Activated CD8-positive, alpha-beta memory T cell treated with anti-CD3 and anti-CD28 coated beads, Interleukin-2, amount 50 U/mL, for 48 hours (primary cell): ENCODE measurements at regions not wholly inside any gene's neighbourhood (a gene's known extent, or its start where the extent isn't known, plus 50 kb on each side); places are given as distances from the start of the nearest gene placed in this dataset.

Experiments used
- DNase-seq: peaks from one replicate; pipeline ENCODE4 v3.0.0-alpha.2; 2020

DNA sequence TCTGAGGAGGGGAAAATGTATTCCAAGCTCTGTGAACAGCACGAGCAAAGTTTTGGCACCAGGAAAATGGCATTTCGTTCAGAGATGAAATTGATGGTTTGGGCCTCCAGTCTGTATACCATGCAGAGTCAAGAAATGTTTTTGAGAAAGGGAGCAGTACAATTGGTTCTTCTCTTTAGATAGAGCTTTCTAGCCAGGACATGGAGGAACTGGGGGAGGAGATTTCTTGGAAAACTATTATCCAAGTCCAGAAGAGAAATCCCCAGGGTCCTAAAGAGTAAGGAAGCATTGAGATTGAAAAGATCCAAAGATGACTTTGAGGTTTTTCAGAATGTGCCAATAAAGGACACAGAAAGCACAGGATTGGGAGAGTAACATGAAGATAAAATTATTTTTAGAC is 432.4 kb downstream of the TNS1 start:
- no peak for DNase-seq

DNA sequence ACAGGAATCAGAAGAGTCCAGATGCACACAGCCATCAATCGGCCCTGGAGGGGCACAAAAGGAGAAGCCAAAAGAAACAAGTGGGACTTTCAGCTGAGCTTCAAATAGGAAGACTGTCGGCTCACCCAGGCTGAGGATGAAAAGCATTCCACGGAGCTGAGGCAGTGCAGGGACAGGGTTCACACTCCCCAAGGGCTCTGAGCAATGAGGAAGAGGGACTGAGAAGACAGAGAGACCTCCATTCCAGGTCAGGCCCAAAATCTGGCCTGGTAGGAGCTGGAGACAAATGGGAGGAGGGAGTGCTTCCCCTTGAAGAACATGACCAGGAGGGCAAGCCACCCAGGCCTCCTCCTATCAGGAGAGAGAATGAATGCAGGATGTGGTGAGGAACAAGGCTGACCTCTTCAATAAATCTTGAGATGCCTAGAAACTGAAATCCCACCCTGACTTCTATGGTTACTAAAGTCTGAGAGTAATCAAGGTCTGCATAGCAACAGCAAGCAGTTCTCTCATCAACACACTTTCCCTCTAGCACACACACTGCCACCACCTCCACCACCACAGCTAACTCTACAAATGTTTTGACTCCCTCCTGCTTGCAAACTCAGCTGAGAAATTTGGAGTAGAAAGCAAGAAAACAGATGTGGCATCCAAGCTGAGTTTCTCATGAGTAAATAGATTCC is 434.4 kb downstream of the TNS1 start:
- no peak for DNase-seq

DNA sequence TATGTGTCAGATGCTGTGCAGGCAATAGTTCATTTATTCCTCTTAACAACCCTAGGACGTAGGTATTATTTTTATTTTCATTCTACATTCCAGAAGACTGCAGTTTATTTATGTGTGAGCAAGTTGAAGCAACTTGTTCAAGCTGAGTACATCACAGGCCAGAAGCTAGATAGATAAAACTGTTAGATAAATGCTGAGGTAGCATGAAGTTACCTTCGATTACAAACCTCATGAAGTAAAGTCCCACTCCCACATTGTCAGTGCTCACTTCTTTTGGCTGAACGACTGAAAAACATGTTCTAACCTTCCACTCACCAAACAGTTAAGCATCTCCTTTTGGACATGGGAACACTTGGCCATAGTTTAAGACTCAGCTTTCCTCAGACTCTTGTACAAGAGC is 439.2 kb downstream of the TNS1 start:
- no peak for DNase-seq

DNA sequence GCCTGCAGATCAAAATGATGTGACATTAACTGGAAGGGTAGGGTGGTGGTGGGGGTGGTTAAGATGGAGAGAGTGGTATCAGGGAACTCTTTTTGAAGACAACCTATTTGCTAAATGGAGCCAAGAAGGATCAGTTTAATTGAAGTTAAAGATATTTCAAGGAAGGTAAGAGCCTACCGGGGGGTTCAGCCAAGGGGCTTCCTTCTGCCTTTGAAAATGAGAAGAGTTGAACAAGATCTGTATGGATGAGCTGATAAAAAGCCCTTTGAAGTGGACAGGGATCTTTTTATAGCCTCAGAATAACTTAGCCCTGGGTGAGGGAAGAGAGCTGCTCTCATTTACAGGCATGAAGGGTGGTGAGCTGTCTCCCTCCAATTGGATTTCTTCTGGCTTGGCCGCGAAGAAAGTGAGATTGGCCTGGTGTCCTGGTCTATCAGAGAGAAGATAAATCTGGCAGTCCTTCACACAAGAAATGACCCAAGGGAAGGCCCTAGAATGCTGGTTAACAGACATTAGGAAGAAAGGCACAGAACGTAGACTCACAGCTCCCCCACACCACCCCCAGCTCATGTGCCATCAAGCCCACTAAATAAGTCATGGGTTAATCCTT is 439.8 kb downstream of the TNS1 start:
- no peak for DNase-seq

DNA sequence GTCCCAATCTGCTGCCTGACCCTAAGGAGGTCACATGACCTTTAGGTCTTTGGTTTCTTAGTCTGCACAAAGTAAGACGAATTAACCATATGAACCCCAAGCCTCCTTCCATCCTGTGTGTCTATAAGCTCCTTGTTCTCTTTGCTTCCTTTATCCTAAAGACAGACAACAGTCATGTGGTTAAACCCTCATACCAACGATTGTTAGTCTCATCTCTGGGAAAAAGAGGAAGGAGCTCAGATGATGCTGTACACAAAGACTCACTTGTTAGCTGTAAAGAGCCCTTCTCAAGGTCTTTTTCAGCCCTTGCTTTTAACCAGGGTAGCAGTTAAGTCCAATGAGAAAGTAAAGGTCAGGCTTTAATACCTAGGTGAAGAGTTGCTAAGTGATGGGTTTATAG is 443.7 kb downstream of the TNS1 start:
- DNase-seq = no peak

DNA sequence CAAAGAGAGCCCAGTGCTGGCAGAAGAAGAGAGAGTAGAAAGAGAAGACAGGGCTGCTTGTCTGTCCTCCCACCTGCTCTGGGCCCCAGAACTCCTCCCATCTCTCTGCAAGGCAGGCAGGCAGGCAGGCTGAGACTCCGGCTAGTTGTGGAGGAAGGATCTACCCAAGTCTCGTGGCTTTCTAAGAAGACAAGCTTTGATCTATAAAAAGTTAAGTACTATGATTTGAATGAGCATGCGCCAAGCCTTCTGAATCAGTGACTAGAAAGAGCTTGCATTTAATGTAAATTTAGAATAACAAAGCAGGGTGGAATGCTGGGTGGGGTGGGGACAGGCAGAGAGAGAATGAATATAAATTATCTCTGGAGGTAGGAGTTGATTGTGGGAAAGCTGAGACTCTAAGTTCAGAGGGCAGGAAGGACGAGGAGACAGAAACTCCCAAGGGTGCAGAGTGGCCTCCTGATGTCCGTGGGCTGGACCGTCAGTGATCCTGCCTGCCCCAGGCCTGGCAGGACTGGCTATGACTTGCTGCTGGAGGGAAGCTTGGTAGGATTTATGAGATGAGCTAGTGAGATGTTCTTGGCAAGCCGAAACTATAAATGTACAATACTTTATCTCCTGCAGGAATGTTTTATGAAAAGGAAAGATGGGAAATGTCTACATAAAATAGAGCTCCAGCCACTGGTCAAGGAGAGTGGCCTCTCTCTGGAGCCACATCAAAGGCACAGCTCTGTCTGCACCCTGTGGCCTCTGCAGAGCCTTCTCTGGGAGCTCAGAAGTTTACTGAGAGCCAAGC is 447.5 kb downstream of the TNS1 start:
- DNase-seq = no peak

DNA sequence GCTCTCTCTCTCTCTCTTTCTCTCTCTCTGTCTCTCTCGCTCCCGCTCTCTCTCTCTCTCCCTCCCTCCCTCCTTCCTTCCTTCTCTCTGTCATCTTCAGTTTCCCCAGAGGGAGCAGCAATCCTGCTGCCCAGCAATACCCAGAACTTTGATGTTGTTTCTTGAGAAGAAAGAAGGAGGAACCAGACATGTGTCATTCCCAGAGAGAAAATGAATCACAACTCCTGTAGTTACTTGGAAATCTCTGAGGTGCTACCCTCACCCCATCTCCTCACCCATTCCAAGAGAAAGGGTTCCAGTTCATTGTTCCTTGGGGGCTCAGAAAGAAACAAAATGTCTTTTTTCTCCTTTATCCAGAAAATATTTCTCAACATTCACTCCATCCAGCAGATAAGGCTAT is 449.1 kb downstream of the TNS1 start:
- DNase-seq = no peak

DNA sequence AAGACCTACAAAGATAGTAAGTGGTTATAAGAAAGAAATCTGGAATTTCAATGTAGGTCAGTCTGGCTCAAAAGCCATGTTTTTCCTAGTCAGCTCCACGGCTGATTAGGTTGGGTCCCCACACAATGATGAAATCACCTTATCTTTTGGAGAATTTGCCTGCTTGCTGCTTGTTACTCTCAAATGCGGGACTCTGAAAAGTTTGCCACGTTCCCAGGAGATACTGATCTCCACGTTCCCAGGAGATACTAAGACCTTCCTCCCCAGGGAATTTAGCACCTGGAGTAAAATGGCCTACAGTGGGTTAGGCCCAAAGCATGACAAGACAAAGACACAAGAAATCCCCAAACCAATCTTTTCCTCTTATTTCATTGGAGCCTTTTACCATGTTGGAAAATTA is 449.6 kb downstream of the TNS1 start:
- DNase-seq = no peak

DNA sequence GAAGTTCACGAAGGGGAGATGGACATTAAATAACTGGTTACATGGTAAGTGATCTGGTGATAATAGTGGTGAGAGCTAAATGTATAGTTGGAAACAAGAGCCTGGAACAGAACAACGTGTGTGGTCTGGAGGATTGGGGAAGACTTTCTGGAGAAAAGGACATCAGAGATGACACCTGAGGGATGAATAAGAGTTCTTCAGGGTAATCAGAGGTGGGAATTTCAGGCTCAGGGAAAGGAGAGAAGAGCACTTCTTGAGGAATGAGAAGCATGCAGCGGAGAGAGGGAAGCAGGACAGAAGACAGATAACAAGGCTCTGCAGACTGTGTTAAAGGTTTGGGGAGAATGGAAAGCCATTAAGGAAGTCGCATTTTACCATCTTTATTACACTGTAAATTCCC is 450.7 kb downstream of the TNS1 start:
- no peak for DNase-seq

DNA sequence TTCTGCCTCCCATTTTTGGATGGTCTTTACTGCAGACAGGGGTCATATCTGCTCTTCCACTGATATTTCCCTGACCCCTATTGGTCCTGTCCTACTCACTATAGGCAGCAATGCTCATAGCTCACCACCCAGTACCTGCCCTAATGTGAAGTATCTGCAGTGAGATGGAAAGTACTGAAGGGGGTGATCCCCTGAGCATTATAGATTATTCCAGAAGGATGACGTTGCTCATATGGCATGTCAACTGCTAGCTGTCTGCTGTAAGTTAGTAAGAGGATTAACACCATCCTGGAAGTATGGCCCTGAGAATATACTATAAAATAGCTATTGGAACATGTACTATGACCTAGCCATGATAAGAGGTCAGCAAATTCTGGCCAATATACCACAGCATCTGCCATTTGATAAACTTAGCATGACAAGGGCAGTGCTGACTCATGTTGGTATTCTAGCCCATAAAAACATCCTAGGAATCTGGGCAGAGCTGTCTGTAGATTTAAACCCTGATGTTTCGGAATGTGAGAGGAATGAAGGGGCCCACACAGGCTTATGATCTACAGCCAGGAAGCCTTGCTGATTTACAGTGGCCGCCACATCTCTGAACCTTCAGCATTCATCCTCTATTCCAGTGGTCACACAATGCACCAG is 451.4 kb downstream of the TNS1 start:
- DNase-seq = no peak

DNA sequence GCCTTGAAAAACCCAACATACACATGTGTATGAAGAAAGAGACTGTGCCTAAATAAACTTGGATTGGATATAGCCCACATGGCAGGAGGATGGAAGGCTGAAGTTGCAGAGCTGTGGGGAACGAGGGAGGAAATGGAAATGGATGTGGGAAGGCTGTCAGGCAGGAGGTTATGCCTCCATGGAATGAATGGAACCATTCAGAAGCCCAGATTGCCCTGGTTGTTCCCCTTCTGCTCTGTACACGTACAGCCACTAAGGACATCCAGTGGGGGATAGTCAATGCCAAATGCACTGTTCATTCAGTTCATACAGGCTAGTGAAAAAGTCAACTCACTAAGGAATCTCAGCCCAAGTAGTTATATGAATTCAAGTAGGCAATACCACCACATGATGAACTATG is 463.7 kb downstream of the TNS1 start:
- no peak for DNase-seq

DNA sequence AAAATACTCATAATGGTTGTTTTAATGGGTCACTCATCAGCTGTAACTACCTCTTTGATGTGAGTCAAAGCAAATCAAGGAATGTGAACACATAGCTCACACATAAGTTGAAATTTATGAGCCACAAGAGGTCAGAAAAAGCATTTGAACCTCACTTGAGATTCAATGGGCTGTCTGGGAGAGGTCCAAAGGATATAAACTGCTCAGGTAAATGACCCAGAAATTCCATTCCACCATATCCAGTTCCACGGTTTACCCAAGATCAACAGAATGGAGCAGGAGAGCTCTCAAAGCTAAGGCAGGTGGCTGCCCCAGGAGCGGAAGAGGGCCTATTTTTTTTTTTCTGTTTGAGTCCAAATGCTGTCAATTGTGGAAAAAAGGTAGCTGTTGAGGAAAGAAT is 464.1 kb downstream of the TNS1 start:
- DNase-seq = no peak

DNA sequence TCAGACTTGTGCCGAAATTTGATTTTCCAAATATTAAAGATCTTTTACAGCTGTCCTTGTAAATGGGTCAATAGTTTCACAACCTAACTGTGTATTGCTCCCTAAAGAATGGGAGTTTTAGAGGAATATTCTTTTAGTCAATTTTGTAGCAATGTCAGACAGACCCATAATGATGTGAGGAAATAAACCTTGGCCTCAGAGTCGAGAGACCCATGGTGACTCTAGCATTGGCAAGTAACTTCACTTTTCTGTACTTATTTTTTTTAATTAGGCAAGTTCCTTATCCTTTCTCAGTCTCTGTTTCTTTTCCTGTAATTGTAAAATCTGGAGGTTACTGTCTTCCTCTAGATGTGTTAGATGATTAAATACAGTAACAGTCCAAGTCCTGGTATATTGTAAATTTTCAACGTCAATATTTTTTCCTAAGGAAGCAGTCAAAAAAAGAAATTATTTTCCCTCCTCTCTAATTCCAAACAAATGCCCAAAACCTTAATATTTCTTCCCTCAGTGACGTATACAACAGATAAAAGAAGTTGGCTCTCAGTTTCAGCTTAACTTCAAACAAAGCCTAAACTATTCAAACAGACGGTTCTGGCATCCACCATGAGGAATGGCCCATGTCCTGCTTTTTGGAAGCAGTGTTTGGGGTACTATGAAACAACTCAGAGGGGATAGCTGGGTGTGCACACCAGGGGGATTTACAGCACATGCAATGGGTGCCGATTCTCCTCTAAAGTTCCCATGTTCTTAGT is 466.7 kb downstream of the TNS1 start:
- DNase-seq = no peak

DNA sequence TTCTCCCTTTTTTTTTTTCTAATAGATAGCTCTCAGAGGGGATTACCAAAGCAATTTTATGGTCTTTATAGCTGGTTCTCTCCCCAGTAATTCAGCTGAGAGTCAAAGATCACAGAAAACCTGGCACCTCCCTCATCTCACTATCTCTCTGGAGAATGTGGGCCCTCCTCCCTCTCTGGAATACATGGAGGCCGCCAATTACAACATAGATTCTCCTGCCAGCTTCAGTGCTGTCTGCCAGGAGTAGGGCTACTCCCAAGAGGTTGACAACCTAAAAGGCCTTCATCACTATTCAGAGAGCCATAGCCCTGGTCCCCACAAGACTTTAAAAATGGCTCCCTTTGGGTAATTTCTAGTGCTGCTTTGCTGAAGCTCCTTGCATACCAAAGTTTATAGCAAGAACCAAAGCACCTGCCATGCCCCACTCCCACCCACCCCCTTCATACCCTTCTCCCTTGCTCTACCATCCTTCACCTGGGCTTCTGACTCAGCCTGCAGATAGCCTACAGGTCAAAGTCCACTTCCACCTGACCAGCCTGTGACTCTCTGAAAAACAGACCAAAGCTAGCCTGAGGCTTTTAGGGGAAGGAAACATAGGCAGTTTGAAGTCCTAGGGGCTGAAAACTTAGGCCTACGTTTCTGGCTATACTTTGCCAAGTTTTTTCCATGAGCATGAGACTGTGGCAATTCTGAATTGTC is 472.3 kb downstream of the TNS1 start:
- DNase-seq = no peak

DNA sequence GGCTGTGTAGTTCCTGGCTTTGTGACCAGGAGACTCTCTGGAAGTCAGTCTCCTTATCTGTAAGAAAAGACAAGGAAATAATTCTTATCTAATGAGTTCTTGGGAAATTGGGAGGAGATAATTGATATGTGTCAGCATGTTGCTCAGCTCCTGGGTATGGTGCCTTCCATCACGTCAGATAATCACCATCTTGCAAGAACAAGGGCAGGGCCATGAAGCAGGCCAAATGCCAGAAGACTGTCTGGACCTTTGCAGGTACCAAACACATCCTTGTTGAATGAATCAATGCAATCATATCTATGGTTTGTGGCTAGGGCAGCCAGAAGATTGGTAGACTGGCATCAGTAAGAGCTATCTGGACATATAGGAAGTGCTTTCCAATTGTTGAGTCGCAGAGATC is 473.5 kb downstream of the TNS1 start:
- no peak for DNase-seq

DNA sequence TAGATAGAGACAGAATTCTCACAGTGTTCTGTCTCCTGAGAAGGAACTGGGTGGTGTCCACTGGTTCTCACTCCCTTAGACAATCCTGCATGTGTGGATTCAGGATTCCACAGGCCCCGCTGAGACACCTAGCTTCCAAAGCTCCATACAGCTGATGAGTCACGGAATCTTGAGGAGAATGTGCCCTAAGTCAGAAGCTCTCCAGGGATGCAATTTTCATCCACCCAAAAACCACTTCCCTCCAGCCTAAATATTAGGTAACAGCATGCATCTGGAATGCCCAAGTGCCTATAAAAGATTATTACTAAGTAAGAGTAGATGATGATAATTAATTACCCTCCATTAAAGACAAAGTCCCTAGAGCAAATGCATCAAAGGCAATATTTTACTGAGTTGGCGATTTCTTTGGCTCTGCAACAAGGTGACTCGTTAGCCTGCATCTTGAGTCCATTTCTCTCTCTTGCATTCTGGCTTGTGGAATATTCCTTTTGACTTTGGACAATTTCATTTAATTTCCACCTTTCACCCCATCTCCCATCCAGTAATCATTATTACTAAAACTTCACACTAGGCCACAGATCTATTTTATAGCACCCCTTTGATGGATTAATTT is 475.1 kb downstream of the TNS1 start:
- DNase-seq = no peak

DNA sequence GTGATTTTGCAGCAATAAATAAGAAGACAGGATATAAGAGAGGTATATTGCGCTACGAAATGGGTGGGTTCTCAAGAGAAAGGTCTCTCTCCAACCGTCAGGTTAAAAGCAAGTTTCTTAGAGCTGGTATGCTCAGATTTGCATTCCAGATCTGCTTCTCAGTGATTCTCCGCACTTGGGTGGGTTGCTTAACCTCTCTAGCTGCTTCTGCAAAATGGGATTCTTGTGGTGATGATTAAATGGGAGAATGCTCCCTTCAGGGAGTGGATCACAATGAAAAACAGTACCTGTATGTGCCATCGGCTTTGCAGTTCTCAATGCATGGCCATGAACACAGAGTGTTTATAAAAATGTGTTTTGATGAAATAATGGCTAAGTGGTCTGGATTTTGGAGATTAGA is 477.7 kb downstream of the TNS1 start:
- no peak for DNase-seq

DNA sequence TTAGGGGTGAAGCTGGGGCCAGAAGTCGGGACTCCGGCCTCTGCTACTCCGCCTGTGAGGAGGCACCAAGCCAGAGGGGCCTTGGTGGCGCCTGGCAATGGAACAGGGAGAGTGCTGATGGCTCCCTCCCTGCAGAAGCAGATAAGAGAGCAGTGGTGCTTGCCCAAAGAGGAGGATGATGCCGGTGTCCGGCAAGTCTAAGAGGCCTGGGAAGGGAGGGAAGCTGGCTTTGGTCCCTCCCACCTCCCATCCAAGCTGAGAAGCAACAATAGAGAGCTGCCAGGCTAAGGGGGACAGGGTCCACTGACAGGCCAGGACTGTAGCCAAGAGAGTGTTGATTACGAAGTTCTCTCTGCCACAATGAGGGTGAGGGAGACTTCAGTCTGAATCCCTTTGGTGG is 479.5 kb downstream of the TNS1 start:
- no peak for DNase-seq

DNA sequence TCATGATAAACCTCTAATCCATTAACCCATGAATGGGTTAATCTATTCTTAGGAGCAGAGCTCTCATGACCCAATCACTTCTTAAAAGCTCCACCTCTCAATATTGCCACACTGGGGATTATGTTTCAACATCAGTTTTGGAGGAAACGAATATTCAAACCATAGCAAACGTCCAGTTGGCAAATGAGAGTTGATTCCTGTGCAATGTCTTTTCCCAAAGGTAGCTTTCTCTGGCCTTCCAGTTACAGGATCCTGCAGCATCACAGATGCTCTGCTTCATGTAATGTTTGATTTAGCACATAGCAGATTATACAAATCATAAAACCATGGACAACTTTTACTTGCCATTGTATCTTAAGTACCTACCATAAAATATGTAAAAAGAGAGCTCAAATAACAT is 481.0 kb downstream of the TNS1 start:
- no peak for DNase-seq

DNA sequence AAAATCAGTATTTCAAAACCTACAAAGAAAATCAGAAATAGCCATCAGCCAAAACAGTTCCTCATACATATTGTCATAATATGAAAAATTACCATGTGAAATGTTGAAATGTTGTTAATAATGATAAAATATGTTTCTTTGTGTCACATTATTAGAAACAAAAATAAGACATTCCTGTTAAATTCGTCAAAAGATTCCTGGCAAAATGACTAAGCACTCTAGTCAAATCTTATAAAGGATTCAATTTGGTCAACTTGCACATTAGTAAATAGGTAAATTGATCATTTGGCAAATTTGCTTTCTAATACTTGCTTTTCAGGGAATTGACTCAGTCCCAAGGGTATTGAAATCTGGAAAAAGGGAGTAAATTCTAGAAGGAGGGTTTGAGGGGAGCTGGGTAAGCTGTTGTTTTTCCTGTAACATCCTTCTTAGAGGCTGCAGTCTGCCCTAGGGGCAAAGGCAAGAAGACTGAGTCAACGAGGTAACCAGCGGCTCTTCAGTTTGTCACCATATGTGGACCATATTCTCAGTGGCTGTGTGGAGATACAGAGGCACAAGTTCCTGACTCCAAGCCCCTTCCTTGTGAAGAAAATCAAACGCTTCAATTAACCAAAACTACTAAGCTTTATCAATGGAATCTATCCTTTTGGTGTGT is 482.3 kb downstream of the TNS1 start:
- no peak for DNase-seq

DNA sequence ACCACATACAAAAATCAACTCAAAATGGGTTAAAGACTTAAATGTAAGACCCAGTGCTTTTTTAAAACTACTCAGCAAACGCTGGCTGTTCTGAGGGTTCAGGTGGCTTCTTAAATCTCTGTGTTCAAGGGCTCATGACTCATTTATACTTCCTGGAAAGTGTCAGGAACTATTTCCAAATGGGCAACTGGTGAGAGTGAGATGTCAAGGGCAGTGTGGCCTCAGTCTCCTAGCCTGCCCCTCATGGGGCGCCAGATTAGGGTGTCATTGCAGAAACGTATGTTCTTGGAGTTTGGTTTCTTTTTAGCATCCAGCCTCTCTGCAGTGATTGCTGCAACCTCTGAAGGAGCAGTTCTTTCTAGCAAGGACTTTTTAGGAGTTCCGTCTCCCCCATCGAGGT is 485.4 kb downstream of the TNS1 start:
- DNase-seq = no peak
